H9 (cell line): ENCODE measurements at regions not wholly inside any gene's neighbourhood (a gene's known extent, or its start where the extent isn't known, plus 50 kb on each side); places are given as distances from the start of the nearest gene placed in this dataset.

Experiments used
- DNase-seq: peaks from one replicate; pipeline ENCODE4 v3.0.0-alpha.2; 2017
- H2AFZ ChIP-seq: one replicate; pipeline ENCODE4 v1.6.1; 2013; ENCODE audit warnings: mild to moderate bottlenecking, low read length, control low read depth, moderate library complexity
- H2AK5ac ChIP-seq: 2 replicates; pipeline ENCODE4 v1.6.1; 2013; ENCODE audit warnings: low read length, control low read depth, mixed read lengths; ENCODE audit not compliant: insufficient read length
- H2BK120ac ChIP-seq: one replicate; pipeline ENCODE4 v1.6.1; 2013; ENCODE audit warnings: low read depth, mild to moderate bottlenecking, low read length, control low read depth, inconsistent platforms; ENCODE audit not compliant: poor library complexity, severe bottlenecking
- H2BK12ac ChIP-seq: 2 replicates; pipeline ENCODE4 v1.6.1; 2013; ENCODE audit warnings: low read length, control low read depth, mixed read lengths, low read depth; ENCODE audit not compliant: insufficient read length
- H2BK15ac ChIP-seq: 2 replicates; pipeline ENCODE4 v1.6.1; 2013; ENCODE audit warnings: low read depth, low read length, control low read depth
- H2BK20ac ChIP-seq: one replicate; pipeline ENCODE4 v1.6.1; 2013; ENCODE audit warnings: low read depth, mild to moderate bottlenecking, low read length, control low read depth, inconsistent platforms; ENCODE audit not compliant: poor library complexity, severe bottlenecking
- H2BK5ac ChIP-seq: 2 replicates; pipeline ENCODE4 v1.6.1; 2013; ENCODE audit warnings: low read length, control low read depth, mixed read lengths; ENCODE audit not compliant: insufficient read length
- H3K14ac ChIP-seq: 2 replicates; pipeline ENCODE4 v1.6.1; 2013; ENCODE audit warnings: low read length, control low read depth; ENCODE audit not compliant: insufficient read depth
- H3K18ac ChIP-seq: 2 replicates; pipeline ENCODE4 v1.6.1; 2013; ENCODE audit warnings: low read depth, mild to moderate bottlenecking, mixed read lengths, low read length, control low read depth; ENCODE audit not compliant: insufficient read length
- H3K23ac ChIP-seq: 2 replicates; pipeline ENCODE4 v1.6.1; 2013; ENCODE audit warnings: low read length, control low read depth, mixed read lengths, low read depth; ENCODE audit not compliant: insufficient read length
- H3K23me2 ChIP-seq: 2 replicates; pipeline ENCODE4 v1.6.1; 2013; ENCODE audit warnings: low read depth, mild to moderate bottlenecking, mixed read lengths, low read length, control low read depth; ENCODE audit not compliant: insufficient read length, poor library complexity, severe bottlenecking
- H3K27ac ChIP-seq: 2 replicates; pipeline ENCODE4 v1.5.1; 2013; ENCODE audit warnings: low read length, control low read depth, mixed read lengths, low read depth; ENCODE audit not compliant: insufficient read length
- H3K27me3 ChIP-seq: 2 replicates; pipeline ENCODE4 v1.6.1; 2013; ENCODE audit warnings: low read length, control low read depth, inconsistent platforms; ENCODE audit not compliant: insufficient read depth
- H3K4ac ChIP-seq: 2 replicates; pipeline ENCODE4 v1.6.1; 2013; ENCODE audit warnings: low read depth, mild to moderate bottlenecking, control low read depth, inconsistent platforms, low read length, moderate library complexity
- H3K4me1 ChIP-seq: 2 replicates; pipeline ENCODE4 v1.6.1; 2013; ENCODE audit warnings: low read length, control low read depth, inconsistent platforms; ENCODE audit not compliant: insufficient read depth
- H3K4me2 ChIP-seq: 2 replicates; pipeline ENCODE4 v1.6.1; 2013; ENCODE audit warnings: low read length, control low read depth, mixed read lengths; ENCODE audit not compliant: insufficient read length, insufficient read depth
- H3K56ac ChIP-seq: 2 replicates; pipeline ENCODE4 v1.6.1; 2013; ENCODE audit warnings: low read depth, mild to moderate bottlenecking, mixed read lengths, low read length, control low read depth; ENCODE audit not compliant: insufficient read length
- H3K79me1 ChIP-seq: 2 replicates; pipeline ENCODE4 v1.6.1; 2013; ENCODE audit warnings: low read depth, mild to moderate bottlenecking, moderate library complexity, low read length, control low read depth, inconsistent platforms; ENCODE audit not compliant: insufficient read depth, poor library complexity, severe bottlenecking
- H3K79me2 ChIP-seq: 2 replicates; pipeline ENCODE4 v1.6.1; 2013; ENCODE audit warnings: low read length, control low read depth, inconsistent platforms; ENCODE audit not compliant: insufficient read depth
- H3K9ac ChIP-seq: 2 replicates; pipeline ENCODE4 v1.6.1; 2013; ENCODE audit warnings: low read length, control low read depth, mixed read lengths; ENCODE audit not compliant: insufficient read length; ENCODE audit errors: extremely low read depth
- H3K9me3 ChIP-seq: one replicate; pipeline ENCODE4 v1.6.1; 2013; ENCODE audit warnings: low read depth, low read length, inconsistent platforms; ENCODE audit not compliant: control insufficient read depth
- H3T11ph ChIP-seq: one replicate; pipeline ENCODE4 v1.6.1; 2013; ENCODE audit warnings: mild to moderate bottlenecking, low read length, control low read depth, inconsistent platforms
- H4K20me1 ChIP-seq: one replicate; pipeline ENCODE4 v1.6.1; 2013; ENCODE audit not compliant: control insufficient read depth, insufficient read length, insufficient read depth
- H4K5ac ChIP-seq: 2 replicates; pipeline ENCODE4 v1.6.1; 2013; ENCODE audit warnings: low read depth, mild to moderate bottlenecking, mixed read lengths, low read length, control low read depth; ENCODE audit not compliant: insufficient read length
- H4K8ac ChIP-seq: replicated peaks from 2 replicates; pipeline ENCODE4 v1.6.1; 2013; ENCODE audit warnings: low read length, control low read depth, mixed read lengths, low read depth; ENCODE audit not compliant: insufficient read length
- H4K91ac ChIP-seq: 2 replicates; pipeline ENCODE4 v1.6.1; 2013; ENCODE audit warnings: low read depth, mild to moderate bottlenecking, moderate library complexity, mixed read lengths, low read length, control low read depth; ENCODE audit not compliant: insufficient read length
- H3K27ac Mint-ChIP-seq, 3 experiments: 2 replicates in 2 of 3; 3 replicates in 1 of 3; pipeline ENCODE4 v1.8.0; 2020 to 2021; ENCODE audit warnings: mixed read lengths in 3 of 3, mild to moderate bottlenecking in 1 of 3, moderate library complexity in 1 of 3
- H3K27me3 Mint-ChIP-seq: 2 replicates; pipeline ENCODE4 v1.8.0; 2021; ENCODE audit warnings: low read depth, mild to moderate bottlenecking, moderate library complexity, mixed read lengths
- H3K36me3 Mint-ChIP-seq, 3 experiments: 2 replicates in 2 of 3; 3 replicates in 1 of 3; pipeline ENCODE4 v1.8.0; 2020 to 2021; ENCODE audit warnings: low read depth in 3 of 3, mixed read lengths in 3 of 3; ENCODE audit not compliant: insufficient read depth in 1 of 3
- H3K4me1 Mint-ChIP-seq, 2 experiments: 2 replicates each; pipeline ENCODE4 v1.8.0; 2020; ENCODE audit warnings: mixed read lengths in 2 of 2
- H3K4me3 Mint-ChIP-seq, 2 experiments: 2 replicates in 1 of 2; 3 replicates in 1 of 2; pipeline ENCODE4 v1.8.0; 2020 to 2021; ENCODE audit warnings: mild to moderate bottlenecking in 2 of 2, mixed read lengths in 2 of 2, moderate library complexity in 1 of 2
- H3K9me3 Mint-ChIP-seq, 2 experiments: 2 replicates in 1 of 2; 3 replicates in 1 of 2; pipeline ENCODE4 v1.8.0; 2020; ENCODE audit warnings: mild to moderate bottlenecking in 2 of 2, mixed read lengths in 2 of 2, moderate library complexity in 1 of 2
- WGBS: extraction: QIAGEN DNeasy Blood & Tissue Kit; methylation state at CpG from one replicate; pipeline ENCODE4 v1.1.7; 2013; ENCODE audit warnings: missing lambda C conversion rate, low lambda C conversion rate, mixed read lengths; ENCODE audit not compliant: insufficient read length; ENCODE audit errors: extremely low coverage; 5-methylcytosine and 5-hydroxymethylcytosine counted together
- TF ChIP-seq, protein P1 (sequence below): fragments of 200-600 bp; sonication (generic); conservative IDR thresholded peaks from 3 replicates; pipeline ENCODE4 v1.8.0; 2021; ENCODE audit warnings: antibody characterized with exemption, mild to moderate bottlenecking

DNA sequence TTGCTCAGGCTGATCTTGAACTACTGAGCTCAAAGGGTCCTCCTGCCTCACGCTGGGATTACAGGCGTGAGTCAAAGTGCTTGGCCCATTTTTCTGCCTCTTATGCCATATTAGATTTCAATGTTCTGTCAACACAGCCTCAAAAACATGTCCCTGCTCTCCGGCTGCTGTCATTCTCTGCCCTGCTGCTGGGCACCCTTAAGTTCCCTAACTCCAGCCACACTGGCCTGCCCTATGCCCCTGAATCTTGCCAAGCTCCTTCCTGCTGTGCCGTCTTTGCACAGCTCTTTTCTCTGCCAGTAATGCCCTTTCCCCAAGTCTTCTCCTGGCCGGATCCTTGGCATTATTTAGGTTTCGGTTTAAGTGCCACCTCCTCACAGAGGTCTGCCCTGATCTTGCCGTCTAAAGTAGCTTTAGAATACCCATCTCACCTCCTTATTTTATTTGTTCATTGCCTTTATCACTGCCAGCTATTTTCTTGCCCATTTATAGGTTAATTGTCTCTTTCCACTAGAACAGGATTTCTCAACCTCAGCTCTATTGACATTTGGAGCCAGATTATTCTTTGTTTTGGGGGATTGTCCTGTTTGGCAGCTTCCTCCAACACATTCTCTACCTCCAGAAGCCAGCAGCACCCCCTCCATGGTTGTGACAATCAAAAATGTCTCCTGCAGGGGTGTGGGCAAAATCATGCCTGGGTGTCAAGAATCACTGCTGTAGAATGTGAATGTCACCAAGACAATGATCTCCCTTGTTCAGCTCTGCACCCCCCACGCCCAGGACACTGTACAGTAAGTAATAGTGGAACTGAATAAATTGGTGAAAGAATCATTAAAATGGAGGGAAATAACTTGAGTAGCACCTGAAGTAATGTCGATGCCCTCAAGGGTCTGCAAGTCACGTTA is 168.2 kb downstream of the CYLD start:
- Mint-ChIP-seq H3K4me3 (no peak overlapping the region), H3K27ac (peak overlapping the region in 1 of 3 experiments; percentile 19; a peak in 1 of 7 replicates), H3K36me3 (no peaks in the 10 kb centered on the region), H3K27me3 (no peaks in the 10 kb centered on the region; the same call in none of the 2 replicates), H3K9me3 (peaks cover 0 to 2% of the 10 kb centered on the region in 2 experiments; a peak in 1 of 5 replicates), H3K4me1 (peaks cover 6 to 9% of the 10 kb centered on the region in 2 experiments)
- no peak overlapping the region for H2AK5ac ChIP-seq
- no peak overlapping the region for H2BK5ac ChIP-seq
- no peak overlapping the region for H3K18ac ChIP-seq
- no peak overlapping the region for H3K4me2 ChIP-seq
- no peak overlapping the region for H2AFZ ChIP-seq
- H2BK120ac ChIP-seq, result no peak overlapping the region
- H3K9ac ChIP-seq, result no peak overlapping the region
- no peaks in the 10 kb centered on the region for H3K27me3 ChIP-seq
- no peak overlapping the region for H2BK12ac ChIP-seq
- H3K14ac ChIP-seq, result 0 out of 2 replicates have a peak overlapping the region, but pooled peaks have one; percentile 49
- H2BK20ac ChIP-seq, result no peak overlapping the region
- H4K20me1 ChIP-seq, result no peaks in the 10 kb centered on the region
- H3K23ac ChIP-seq, result no peak overlapping the region
- TF ChIP-seq, protein P1, sequence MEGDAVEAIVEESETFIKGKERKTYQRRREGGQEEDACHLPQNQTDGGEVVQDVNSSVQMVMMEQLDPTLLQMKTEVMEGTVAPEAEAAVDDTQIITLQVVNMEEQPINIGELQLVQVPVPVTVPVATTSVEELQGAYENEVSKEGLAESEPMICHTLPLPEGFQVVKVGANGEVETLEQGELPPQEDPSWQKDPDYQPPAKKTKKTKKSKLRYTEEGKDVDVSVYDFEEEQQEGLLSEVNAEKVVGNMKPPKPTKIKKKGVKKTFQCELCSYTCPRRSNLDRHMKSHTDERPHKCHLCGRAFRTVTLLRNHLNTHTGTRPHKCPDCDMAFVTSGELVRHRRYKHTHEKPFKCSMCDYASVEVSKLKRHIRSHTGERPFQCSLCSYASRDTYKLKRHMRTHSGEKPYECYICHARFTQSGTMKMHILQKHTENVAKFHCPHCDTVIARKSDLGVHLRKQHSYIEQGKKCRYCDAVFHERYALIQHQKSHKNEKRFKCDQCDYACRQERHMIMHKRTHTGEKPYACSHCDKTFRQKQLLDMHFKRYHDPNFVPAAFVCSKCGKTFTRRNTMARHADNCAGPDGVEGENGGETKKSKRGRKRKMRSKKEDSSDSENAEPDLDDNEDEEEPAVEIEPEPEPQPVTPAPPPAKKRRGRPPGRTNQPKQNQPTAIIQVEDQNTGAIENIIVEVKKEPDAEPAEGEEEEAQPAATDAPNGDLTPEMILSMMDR, result no peak
- H3K4me1 ChIP-seq, result no peaks in the 10 kb centered on the region
- DNase-seq, result no peak
- no peak overlapping the region for H4K8ac ChIP-seq
- no peak overlapping the region for H3T11ph ChIP-seq
- no peaks in the 10 kb centered on the region for H3K9me3 ChIP-seq
- no peak overlapping the region for H3K56ac ChIP-seq
- H3K23me2 ChIP-seq, result no peaks in the 10 kb centered on the region
- no peak overlapping the region for H3K4ac ChIP-seq
- H3K79me1 ChIP-seq, result no peaks in the 10 kb centered on the region
- H4K5ac ChIP-seq, result no peak overlapping the region
- no peaks in the 10 kb centered on the region for H3K79me2 ChIP-seq
- WGBS, result no CpG with 5 or more reads among the region's 10 CpGs
- H2BK15ac ChIP-seq, result no peak overlapping the region
- no peak overlapping the region for H3K27ac ChIP-seq
- H4K91ac ChIP-seq, result no peak overlapping the region
